Left renal pelvis (tissue), 4 donors: ENCODE measurements at regions not wholly inside any gene's neighbourhood (a gene's known extent, or its start where the extent isn't known, plus 50 kb on each side); places are given as distances from the start of the nearest gene placed in this dataset.

Source experiments
- DNase-seq, 4 donors: peaks; one replicate each; pipeline ENCODE4 v3.0.0-alpha.2; 2013; ENCODE audit warnings: low read depth in 4 of 4, low spot score in 3 of 4

GRCh38 chr13:33454844-33455705 lies 169.5 kb upstream of the STARD13 start:
- no peak for DNase-seq

GRCh38 chr13:33459702-33460101 lies 174.1 kb upstream of the STARD13 start:
- DNase-seq, result no peak

- DNase-seq, result no peak
Measured at GRCh38 chr13:33462109-33462508, 176.6 kb upstream of the STARD13 start.

- no peak for DNase-seq
Measured at GRCh38 chr13:33464345-33464744, 178.8 kb upstream of the STARD13 start.

GRCh38 chr13:33466262-33466661 lies 180.7 kb upstream of the STARD13 start:
- no peak for DNase-seq

GRCh38 chr13:33467556-33467955 lies 182.0 kb upstream of the STARD13 start:
- no peak for DNase-seq

GRCh38 chr13:33471204-33471603 lies 185.6 kb upstream of the STARD13 start:
- no peak for DNase-seq

GRCh38 chr13:33472446-33472845 lies 186.9 kb upstream of the STARD13 start:
- no peak for DNase-seq

- DNase-seq, result no peak
Measured at GRCh38 chr13:33479105-33479504, 193.6 kb upstream of the STARD13 start.

- DNase-seq, result no peak
Measured at GRCh38 chr13:33480561-33480960, 195.0 kb upstream of the STARD13 start.

- no peak for DNase-seq
Measured at GRCh38 chr13:33483471-33483870, 197.9 kb upstream of the STARD13 start.

- no peak for DNase-seq
Measured at GRCh38 chr13:33485247-33485646, 199.7 kb upstream of the STARD13 start.

GRCh38 chr13:33487575-33488243 lies 202.2 kb upstream of the STARD13 start:
- no peak for DNase-seq

GRCh38 chr13:33489563-33489962 lies 204.0 kb upstream of the STARD13 start:
- DNase-seq, result no peak

GRCh38 chr13:33490461-33491327 lies 205.1 kb upstream of the STARD13 start:
- no peak for DNase-seq

GRCh38 chr13:33493672-33494365 lies 208.3 kb upstream of the STARD13 start:
- no peak for DNase-seq

GRCh38 chr13:33494596-33495204 lies 209.1 kb upstream of the STARD13 start:
- peak in 3 of 4 donors; percentile 18 to 22 (median 21) for DNase-seq

GRCh38 chr13:33496336-33496735 lies 210.8 kb upstream of the STARD13 start:
- no peak for DNase-seq

GRCh38 chr13:33497146-33497845 lies 211.7 kb upstream of the STARD13 start:
- no peak for DNase-seq
